ENCODE measurements at regions not wholly inside any gene's neighbourhood (a gene's known extent, or its start where the extent isn't known, plus 50 kb on each side); places are given as distances from the start of the nearest gene placed in this dataset.

DNA sequence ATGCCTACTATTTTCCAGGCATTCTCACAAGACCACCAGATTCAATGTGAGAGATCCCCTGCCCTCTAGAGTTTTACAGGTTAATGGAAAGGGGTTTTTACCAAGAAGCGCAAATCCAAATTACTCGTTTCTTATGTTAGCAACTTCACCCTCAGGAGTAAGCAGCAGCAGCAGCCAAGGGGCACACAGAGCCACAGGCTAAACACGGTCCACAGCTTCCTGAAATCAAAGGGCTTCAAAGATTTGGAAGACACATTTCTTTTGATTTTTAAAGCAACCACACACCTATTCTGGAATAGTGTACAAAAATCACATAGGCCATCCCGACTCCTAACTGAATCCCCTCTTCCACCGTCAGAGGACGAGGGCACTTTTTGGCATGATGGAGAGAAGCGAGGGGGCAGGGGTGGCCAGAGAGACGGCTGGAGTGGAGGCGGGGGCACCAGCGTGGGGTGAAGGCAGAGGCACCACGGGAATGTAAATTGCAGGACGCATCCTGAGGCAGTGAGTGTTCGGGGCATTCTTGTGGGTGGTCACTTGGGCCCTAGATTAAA, 107.0 kb downstream of the ARF6 start:
- TF ChIP-seq ESRRG (CRISPR knock-in tag; IDR thresholded peaks at IDR 0.05): no peak
- no peak for TF ChIP-seq ZFP30 (CRISPR knock-in tag; IDR thresholded peaks at IDR 0.05)
- TF ChIP-seq ZFP3 (CRISPR knock-in tag; IDR thresholded peaks at IDR 0.05): no peak
- TF ChIP-seq SNAI2 (CRISPR knock-in tag; IDR thresholded peaks at IDR 0.05): no peak
- no peak for TF ChIP-seq ISL1 (CRISPR knock-in tag; IDR thresholded peaks at IDR 0.05)
- TF ChIP-seq RARB (CRISPR knock-in tag; IDR thresholded peaks at IDR 0.05): no peak
